Breast epithelium (tissue), 4 donors: ENCODE measurements at regions not wholly inside any gene's neighbourhood (a gene's known extent, or its start where the extent isn't known, plus 50 kb on each side); places are given as distances from the start of the nearest gene placed in this dataset.

Source experiments
- DNase-seq, 2 donors: peaks; one replicate each; pipeline ENCODE4 v3.0.0-alpha.2; 2019; ENCODE audit warnings: low spot score in 2 of 2
- H3K27ac ChIP-seq, 2 donors: fragments of 200-600 bp; sonication (generic) in 1 of 2; one replicate each; pipeline ENCODE4 v1.5.1; 2016 to 2019; ENCODE audit warnings: mild to moderate bottlenecking in 1 of 2
- H3K27me3 ChIP-seq, 2 donors: fragments of 200-600 bp; sonication (generic) in 1 of 2; one replicate each; pipeline versions ENCODE4 v1.5.1 to v1.6.0; 2017 to 2019; ENCODE audit warnings: control low read depth in 1 of 2, mild to moderate bottlenecking in 1 of 2
- H3K36me3 ChIP-seq: fragments of 200-600 bp; one replicate; pipeline ENCODE4 v1.5.1; 2019
- H3K4me1 ChIP-seq, 2 donors: fragments of 200-600 bp; sonication (generic); one replicate each; pipeline ENCODE4 v1.5.1; 2016 to 2019; ENCODE audit warnings: control low read depth in 1 of 2
- H3K4me3 ChIP-seq, 3 donors: fragments of 200-600 bp; sonication (generic); 1 replicate in 2 of 3; 2 replicates in 1 of 3; pipeline ENCODE4 v1.5.1; 2016 to 2019; ENCODE audit warnings: mild to moderate bottlenecking in 3 of 3, moderate library complexity in 2 of 3
- H3K9me3 ChIP-seq, 2 donors: fragments of 200-600 bp; sonication (generic) in 1 of 2; one replicate each; pipeline ENCODE4 v1.5.1; 2016 to 2019; ENCODE audit warnings: control low read depth in 1 of 2
- CTCF ChIP-seq, 3 donors: fragments of 450-650 bp; IDR thresholded peaks; one replicate each; pipeline ENCODE4 v1.5.1; 2016 to 2017; ENCODE audit warnings: antibody characterized with exemption in 3 of 3, mild to moderate bottlenecking in 3 of 3, moderate library complexity in 3 of 3
- POLR2A ChIP-seq: fragments of 450-650 bp; IDR thresholded peaks from one replicate; pipeline ENCODE4 v1.6.1; 2016; ENCODE audit warnings: antibody characterized with exemption, mild to moderate bottlenecking, moderate library complexity
- POLR2AphosphoS5 ChIP-seq, 3 donors: sonication (generic); formaldehyde crosslinking; IDR thresholded peaks; one replicate each; pipeline ENCODE4 v1.6.1; 2017; ENCODE audit warnings: antibody characterized with exemption in 3 of 3
- intact Hi-C: fragments of 100-400 bp; cut with DNase I; formaldehyde crosslinking; loops from one replicate; pipeline ENCODE4 v1.15.1; 2023; ENCODE audit warnings: low total_unique reads

GRCh38 chr3:116916836-116917235 is 207.3 kb downstream of the TUSC7 start:
- H3K9me3 ChIP-seq = no peaks in the 10 kb centered on the region
- no peaks in the 10 kb centered on the region for H3K4me1 ChIP-seq
- no peak overlapping the region for H3K4me3 ChIP-seq
- no peaks in the 10 kb centered on the region for H3K27me3 ChIP-seq
- intact Hi-C loops = no loop called here
- TF ChIP-seq POLR2AphosphoS5 (IDR thresholded peaks at IDR 0.05) = no peak
- TF ChIP-seq CTCF (IDR thresholded peaks at IDR 0.05) = no peak
- TF ChIP-seq POLR2A = no peak
- no peak for DNase-seq
- H3K27ac ChIP-seq = no peak overlapping the region
- H3K36me3 ChIP-seq = no peaks in the 10 kb centered on the region

- Histone ChIP-seq H3K27me3 (no peaks in the 10 kb centered on the region), H3K27ac (no peak overlapping the region), H3K4me1 (no peaks in the 10 kb centered on the region), H3K4me3 (no peak overlapping the region), H3K36me3 (no peaks in the 10 kb centered on the region), H3K9me3 (peaks cover 0 to 17% of the 10 kb centered on the region in 2 donors)
- no peak for DNase-seq
- intact Hi-C loops = no loop called here
- TF ChIP-seq POLR2AphosphoS5 (IDR thresholded peaks at IDR 0.05) (no peak), POLR2A (no peak), CTCF (IDR thresholded peaks at IDR 0.05) (no peak)
These were observed 211.4 kb downstream of the TUSC7 start for GRCh38 chr3:116920826-116921610.

GRCh38 chr3:116927918-116928317 is 218.3 kb downstream of the TUSC7 start:
- intact Hi-C loops = no loop called here
- no peaks in the 10 kb centered on the region for H3K36me3 ChIP-seq

GRCh38 chr3:116929505-116930222 is 220.1 kb downstream of the TUSC7 start:
- no peaks in the 10 kb centered on the region for H3K4me1 ChIP-seq
- H3K4me3 ChIP-seq = no peak overlapping the region
- H3K27ac ChIP-seq = no peak overlapping the region
- H3K36me3 ChIP-seq = no peaks in the 10 kb centered on the region
- DNase-seq = no peak
- peaks cover 0 to 9% of the 10 kb centered on the region in 2 donors for H3K9me3 ChIP-seq
- TF ChIP-seq POLR2A (no peak), POLR2AphosphoS5 (IDR thresholded peaks at IDR 0.05) (no peak), CTCF (IDR thresholded peaks at IDR 0.05) (no peak)
- intact Hi-C loops = loop anchor here (5.0 kb wide), 1 partner anchor 1198 kb away; no protein-coding TSS in a partner anchor
- no peaks in the 10 kb centered on the region for H3K27me3 ChIP-seq

More at GRCh38 chr3:116927918-116928317, 218.3 kb downstream of the TUSC7 start:
- no peak for DNase-seq
- Histone ChIP-seq H3K4me3 (no peak overlapping the region), H3K27me3 (no peaks in the 10 kb centered on the region), H3K9me3 (peaks cover 0 to 13% of the 10 kb centered on the region in 2 donors), H3K4me1 (no peaks in the 10 kb centered on the region), H3K27ac (no peak overlapping the region)
- TF ChIP-seq POLR2A = no peak
- no peak for TF ChIP-seq CTCF (IDR thresholded peaks at IDR 0.05)
- TF ChIP-seq POLR2AphosphoS5 (IDR thresholded peaks at IDR 0.05) = no peak

GRCh38 chr3:116930786-116931185 is 221.2 kb downstream of the TUSC7 start:
- H3K9me3 ChIP-seq = no peaks in the 10 kb centered on the region
- TF ChIP-seq POLR2AphosphoS5 (IDR thresholded peaks at IDR 0.05) (no peak), CTCF (IDR thresholded peaks at IDR 0.05) (no peak), POLR2A (no peak)

More at GRCh38 chr3:116930786-116931185, 221.2 kb downstream of the TUSC7 start:
- DNase-seq = no peak
- Histone ChIP-seq H3K4me3 (no peak overlapping the region), H3K27ac (no peak overlapping the region), H3K36me3 (no peaks in the 10 kb centered on the region), H3K27me3 (no peaks in the 10 kb centered on the region), H3K4me1 (no peaks in the 10 kb centered on the region)
- intact Hi-C loops = loop anchor here (5.0 kb wide), 1 partner anchor 1197 kb away; no protein-coding TSS in a partner anchor
